OCI-LY3 (cell line): ENCODE measurements at regions not wholly inside any gene's neighbourhood (a gene's known extent, or its start where the extent isn't known, plus 50 kb on each side); places are given as distances from the start of the nearest gene placed in this dataset.

Source experiments
- EZH2phosphoT487 ChIP-seq: fragments of 200-600 bp; shearing (Covaris generic); IDR thresholded peaks from 2 replicates; pipeline ENCODE4 v1.6.1; 2018; ENCODE audit warnings: antibody characterized with exemption, mixed run types, low read depth
- TF ChIP-seq, protein P1 (sequence below): fragments of 200-600, 300-600 bp; sonication (generic); IDR thresholded peaks from 2 replicates; pipeline ENCODE4 v1.5.1; 2014; ENCODE audit warnings: antibody characterized with exemption, low read length, low read depth

GRCh38 chr12:104877103-104877705 lies 80.9 kb downstream of the SLC41A2 start:
- no peak for TF ChIP-seq EZH2phosphoT487
- TF ChIP-seq, protein P1, sequence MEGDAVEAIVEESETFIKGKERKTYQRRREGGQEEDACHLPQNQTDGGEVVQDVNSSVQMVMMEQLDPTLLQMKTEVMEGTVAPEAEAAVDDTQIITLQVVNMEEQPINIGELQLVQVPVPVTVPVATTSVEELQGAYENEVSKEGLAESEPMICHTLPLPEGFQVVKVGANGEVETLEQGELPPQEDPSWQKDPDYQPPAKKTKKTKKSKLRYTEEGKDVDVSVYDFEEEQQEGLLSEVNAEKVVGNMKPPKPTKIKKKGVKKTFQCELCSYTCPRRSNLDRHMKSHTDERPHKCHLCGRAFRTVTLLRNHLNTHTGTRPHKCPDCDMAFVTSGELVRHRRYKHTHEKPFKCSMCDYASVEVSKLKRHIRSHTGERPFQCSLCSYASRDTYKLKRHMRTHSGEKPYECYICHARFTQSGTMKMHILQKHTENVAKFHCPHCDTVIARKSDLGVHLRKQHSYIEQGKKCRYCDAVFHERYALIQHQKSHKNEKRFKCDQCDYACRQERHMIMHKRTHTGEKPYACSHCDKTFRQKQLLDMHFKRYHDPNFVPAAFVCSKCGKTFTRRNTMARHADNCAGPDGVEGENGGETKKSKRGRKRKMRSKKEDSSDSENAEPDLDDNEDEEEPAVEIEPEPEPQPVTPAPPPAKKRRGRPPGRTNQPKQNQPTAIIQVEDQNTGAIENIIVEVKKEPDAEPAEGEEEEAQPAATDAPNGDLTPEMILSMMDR, result peak; percentile 75
